Right ventricle myocardium inferior (tissue), 1 donor: ENCODE measurements at regions not wholly inside any gene's neighbourhood (a gene's known extent, or its start where the extent isn't known, plus 50 kb on each side); places are given as distances from the start of the nearest gene placed in this dataset.

Source experiments
- ATAC-seq: fragments of 200-7000 bp; cut with Tn5 transposase; one replicate; pipeline ENCODE4 v1.9.1; 2020; ENCODE audit warnings: mild to moderate bottlenecking, moderate library complexity
- DNase-seq: peaks from one replicate; pipeline ENCODE4 v3.0.0; 2021; ENCODE audit errors: missing footprints
- intact Hi-C: fragments of 100-400 bp; cut with DNase I; formaldehyde crosslinking; loops from one replicate; pipeline ENCODE4 v1.11.0; 2022
- donor health status: DM: no; HTN: yes; CAD: no; lungs with severe emphysema.

DNA sequence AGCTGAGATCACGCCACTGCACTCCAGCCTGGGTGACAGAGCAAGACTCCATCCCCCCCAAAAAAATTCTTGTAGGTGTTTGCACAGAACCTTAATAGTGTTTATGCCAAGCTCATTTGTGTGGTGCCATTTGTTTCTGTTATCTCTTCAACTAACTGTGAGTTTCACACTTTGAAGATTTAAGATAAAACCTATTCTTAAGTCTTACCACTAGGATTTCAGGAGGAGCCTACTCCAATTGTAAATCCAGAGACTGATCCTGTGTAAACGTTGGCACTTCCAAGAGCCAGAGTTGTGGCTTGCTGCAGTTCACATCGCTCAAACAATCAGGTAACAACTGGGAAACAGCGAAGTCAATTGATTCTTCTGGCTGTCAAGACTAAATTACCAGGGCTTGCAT, 242.4 kb upstream of the SATB1 start:
- no peak for DNase-seq
- intact Hi-C loops = no loop called here
- ATAC-seq = no peak

DNA sequence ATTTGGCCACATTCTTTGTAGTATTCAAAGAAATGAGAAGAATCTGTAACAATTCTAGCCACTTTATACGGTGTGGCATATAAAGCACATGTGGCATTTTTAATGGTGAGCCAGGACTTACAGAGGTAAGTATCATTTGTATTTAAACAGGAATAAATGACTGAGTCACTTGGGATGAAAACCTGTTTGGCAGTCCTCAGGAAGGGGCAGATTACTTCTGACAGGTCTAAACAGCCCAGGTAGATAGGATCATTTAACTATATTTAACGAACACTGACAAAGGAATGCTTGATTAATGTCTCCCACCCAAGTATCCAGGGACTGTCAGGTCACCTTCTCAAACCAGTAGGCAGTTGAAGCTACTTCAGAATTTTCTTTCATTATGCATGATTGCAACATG, 241.5 kb upstream of the SATB1 start:
- ATAC-seq = no peak
- no peak for DNase-seq
- intact Hi-C loops = no loop called here

DNA sequence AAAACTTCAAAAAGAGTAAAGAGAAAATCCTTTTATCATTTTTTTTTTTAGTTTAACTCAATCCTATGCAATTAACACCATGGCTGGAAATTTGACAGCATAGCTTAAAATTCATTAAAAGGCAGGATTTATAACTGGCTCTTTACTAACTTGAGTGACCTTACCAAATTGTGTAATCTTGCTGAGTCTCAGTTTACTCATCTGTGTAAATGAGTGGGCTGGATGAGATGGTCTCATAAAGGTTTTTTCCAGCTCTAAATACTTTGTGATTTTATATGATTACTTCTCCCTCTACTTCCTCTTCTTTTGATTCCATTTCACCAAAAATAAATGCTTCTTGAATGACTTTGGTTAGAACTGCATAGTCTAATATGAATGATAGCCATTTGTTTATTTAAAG, 234.9 kb upstream of the SATB1 start:
- ATAC-seq (no peak), DNase-seq (no peak)
- intact Hi-C loops = no loop called here

DNA sequence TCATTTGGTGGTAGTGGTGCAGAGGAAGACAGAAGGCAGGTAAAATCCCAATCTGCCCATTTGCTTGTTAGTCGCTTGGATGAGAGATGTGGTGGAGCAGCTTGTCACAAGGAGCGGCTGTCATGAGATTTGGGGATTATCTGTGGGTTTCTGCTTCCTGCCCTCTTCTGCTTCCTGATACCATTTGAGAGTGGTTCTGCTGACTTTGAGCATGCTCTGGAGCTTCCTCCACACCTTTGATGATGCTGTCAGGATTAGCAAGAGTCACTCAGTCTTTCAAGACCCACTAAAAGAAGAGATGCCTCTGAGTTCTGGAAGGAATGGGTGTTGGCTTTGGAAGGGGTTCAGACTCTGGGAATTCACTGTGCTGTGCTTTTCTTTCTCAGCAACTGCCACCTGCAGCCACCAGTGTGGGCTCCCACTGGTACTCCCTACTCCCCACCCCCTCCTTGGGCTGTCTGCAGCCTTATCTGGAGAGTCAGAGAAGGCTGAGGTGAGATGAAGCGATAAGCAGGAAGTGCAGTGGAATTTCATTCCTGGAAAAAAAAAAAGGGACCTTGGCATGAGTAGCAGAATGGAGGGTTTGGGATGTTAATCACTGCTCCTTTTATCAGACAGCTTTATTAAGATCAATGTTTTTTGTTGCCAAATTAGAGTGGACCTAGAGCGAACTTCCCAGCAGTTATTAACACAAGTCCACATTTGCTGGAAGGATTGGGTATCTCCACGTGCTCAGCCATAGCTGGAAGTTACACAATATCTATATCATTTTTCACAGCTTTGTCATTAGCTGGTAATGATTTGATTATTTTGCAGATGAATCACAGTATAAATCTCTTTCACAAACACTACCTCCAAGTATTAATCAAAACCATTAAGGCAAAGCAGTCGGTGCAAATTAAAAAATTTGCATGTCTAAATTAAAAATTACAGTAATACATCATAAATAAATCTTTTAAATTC, 233.0 kb upstream of the SATB1 start:
- DNase-seq = no peak
- no peak for ATAC-seq
- intact Hi-C loops = no loop called here

DNA sequence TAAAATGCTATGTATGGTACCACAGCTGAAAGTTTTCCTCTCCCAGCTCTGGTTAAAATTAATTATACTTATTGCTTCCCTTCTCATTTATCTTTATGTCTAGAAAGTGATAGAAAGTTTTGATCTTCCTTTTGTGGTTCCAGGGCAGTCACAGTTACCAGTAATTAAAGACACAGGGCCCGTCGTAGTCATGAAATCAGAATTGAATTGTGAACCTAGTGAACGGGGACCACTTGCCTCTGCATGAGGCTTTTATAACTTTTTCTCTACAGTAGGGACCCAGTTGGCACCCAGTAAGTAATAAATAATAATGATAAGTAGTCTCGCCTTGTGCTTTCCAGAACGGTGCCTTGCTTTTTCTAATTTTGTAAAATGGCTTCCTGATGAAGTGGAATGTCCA, 231.7 kb upstream of the SATB1 start:
- ATAC-seq = no peak

DNA sequence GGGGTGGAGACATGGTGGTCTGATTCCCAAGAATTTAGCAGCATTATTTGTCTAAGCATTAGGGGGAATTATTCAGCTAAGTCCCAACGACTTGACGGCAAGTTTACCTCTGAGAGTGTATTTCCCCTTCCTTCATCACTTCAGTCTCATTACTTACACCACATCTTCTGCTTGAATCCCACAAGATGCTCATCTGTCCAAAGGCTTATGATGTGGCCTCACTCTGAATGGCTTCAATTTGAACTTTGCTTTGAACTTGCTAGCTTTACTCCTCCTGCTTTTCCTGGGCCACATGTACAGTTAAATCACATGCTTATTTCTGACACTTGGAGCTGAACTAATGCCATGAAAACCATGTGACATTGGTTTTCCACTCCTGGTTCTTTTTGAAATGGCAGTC, 231.3 kb upstream of the SATB1 start:
- no peak for ATAC-seq
- no peak for DNase-seq
- intact Hi-C loops = no loop called here

More for the DNA sequence above, 231.7 kb upstream of the SATB1 start:
- DNase-seq = no peak
- intact Hi-C loops = no loop called here

DNA sequence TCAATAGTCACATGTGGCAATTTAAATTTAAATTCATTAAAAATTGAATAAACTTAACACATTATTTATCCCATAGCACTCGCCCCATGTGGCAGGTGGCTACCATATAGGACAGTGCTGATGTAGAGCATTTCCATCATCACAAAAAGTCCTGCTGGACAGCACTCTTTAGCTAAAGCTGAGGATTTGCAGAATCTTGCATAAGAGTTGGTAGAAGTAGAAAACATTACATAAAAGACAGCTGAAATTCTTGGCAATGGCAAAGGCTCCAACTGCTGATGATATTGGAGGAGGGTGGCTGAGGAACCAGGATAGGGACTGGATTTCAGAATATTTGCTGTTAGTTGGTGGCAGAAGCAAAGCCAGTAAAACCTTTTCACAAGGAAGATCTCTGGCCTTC, 230.7 kb upstream of the SATB1 start:
- DNase-seq (no peak), ATAC-seq (no peak)
- intact Hi-C loops = no loop called here

DNA sequence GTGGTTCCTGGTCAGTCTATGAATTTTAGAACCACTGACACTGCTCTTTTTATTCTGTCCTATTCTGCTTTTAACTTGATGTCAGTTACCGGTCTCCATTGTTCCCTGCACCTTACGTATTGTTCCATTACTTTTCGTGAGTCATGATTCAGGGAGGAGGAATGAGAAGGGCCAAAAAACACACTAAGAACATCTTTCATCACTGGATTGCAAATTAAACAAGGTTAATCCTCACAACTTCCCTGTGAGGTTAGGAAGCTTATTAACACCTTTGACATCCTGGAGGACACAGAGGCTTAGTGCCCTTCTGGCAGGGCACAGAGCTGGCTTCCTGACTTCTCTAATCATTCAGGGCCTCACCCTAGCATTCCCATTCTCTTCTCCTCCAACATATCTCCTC, 227.6 kb upstream of the SATB1 start:
- DNase-seq (no peak), ATAC-seq (no peak)
- intact Hi-C loops = no loop called here

DNA sequence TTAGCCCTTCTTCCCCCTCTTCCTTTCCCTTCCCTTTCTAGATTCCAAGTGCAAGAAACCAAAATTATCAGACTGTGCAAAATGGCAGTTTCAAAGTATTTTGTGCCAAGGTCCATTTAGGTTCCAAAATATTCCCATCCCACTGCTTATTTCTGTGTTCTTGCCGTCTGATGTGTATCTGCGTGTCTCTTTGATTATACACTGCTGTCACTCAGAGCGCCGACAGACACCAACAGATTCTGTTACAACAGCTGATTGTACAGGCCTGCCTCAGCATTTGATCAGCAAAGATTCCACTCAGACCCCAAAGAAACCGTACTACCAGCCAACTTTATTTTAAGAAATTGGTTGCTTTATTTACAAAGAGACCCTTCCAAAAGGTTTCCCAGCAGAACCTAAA, 225.6 kb upstream of the SATB1 start:
- no peak for ATAC-seq
- intact Hi-C loops = no loop called here
- no peak for DNase-seq

DNA sequence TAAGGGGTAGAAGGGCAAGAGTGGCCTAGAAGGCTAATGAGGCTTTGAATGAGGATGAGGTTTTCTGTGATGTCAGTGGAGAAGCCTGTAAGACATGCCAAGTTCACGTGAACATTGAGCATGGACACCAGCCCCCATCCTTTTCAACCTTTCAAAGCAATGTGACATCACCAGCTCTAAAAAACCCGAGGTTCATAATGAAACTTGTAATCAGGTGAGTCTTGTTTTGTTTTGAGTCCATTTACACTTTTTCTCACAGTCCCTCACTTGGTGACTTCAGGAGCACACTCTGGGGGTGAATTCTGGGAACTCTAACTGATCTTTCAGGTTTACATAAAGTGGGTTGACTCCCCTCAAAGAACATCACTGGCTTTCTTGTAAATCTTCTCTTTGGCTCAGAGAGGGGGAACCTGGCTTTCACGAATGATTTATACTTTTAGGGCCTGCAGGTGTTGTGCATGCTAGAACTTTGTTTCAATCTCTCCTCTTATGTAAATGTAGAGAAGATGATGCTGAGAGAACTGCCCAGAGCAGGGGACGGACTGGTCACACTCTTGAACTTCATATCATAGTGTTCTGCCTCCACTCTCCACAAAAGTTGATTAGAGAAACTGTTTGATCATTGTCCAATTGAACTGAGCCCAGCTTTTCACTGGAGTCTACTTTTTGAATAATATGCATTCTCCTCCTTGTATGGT, 224.7 kb upstream of the SATB1 start:
- no peak for DNase-seq
- intact Hi-C loops = no loop called here
- no peak for ATAC-seq

DNA sequence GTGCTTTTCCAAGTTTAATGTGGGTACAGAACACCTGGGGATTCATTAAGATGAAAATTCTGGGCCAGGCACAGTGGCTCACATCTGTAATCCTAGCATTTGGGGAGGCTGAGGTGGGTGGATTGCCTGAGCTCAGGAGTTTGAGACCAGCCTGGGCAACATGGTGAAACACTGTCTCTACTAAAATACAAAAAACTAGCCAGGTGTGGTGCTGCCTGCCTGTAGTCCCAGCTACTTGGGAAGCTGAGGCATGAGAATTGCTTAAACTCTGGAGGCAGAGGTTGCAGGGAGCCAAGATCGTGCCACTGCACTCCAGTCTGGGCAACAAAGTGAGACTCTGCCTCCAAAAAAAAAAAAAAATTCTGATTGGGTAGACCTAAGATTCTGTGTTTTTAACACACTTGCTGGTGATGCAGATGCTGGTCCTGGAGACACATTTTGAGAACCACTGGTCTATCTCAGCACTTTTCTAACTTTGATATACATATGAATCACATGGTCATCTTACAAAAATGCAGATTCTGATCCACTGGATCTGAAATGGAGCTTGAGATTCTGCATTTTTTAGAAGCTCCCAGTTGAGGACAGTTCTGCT, 223.8 kb upstream of the SATB1 start:
- DNase-seq = no peak
- intact Hi-C loops = no loop called here
- ATAC-seq = no peak

DNA sequence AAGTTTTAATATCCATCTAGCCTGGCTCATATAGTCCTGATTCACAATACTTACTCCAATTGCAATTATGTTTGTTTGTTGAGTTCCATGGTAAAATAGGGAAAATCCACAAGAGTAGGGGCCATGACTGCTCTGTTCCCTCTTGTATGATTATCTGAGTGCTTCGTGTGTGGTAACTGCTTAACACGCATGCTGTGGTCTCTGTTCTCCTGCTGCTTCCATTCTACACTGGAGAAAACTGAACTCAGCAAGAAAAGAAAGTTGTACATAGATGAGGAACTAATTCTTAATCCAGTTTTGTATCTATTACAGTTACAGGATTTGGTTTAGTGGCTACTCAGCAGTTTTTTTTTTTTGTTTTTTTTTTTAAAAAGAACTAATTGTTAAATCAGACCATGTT, 223.0 kb upstream of the SATB1 start:
- no peak for ATAC-seq
- no peak for DNase-seq
- intact Hi-C loops = no loop called here

DNA sequence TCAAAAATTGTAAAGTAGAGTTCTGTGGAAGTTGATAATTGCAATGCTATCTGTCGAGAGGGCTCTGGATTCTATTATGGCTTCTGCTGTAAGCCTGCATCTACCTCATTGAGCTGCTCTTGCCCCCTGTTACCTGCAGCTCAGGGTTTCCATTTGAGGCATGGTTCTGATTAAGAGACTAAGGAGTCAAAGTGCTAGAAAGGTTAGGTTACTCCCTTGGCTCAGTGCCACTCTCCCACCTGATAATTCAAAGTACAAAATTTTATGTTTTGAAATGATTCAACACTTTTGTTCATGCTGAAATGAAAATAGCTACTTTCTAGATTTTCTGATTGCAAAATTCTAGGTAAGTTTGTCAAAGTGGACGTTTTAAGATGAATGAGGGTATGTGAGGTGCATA, 220.5 kb upstream of the SATB1 start:
- ATAC-seq (no peak), DNase-seq (no peak)
- intact Hi-C loops = no loop called here

DNA sequence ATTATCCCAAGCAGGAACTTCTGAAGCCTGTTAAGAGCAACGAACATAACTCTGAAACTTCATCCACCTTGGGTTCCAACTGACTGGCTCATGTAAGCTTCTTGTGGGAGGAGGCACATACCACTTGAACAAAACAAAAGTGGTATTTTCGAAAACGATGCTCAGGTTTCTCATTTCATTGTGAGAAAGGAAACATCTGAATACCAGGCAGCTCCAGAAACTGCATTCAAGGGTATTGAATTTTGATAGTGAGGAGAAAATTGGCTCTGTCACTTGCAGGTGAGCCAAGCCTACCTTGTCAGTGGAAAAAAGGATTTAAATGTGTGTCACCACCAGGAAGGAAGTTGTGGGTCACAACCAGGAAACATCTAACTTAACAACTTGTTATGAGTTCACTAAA, 218.1 kb upstream of the SATB1 start:
- intact Hi-C loops = no loop called here
- no peak for DNase-seq
- ATAC-seq = no peak

DNA sequence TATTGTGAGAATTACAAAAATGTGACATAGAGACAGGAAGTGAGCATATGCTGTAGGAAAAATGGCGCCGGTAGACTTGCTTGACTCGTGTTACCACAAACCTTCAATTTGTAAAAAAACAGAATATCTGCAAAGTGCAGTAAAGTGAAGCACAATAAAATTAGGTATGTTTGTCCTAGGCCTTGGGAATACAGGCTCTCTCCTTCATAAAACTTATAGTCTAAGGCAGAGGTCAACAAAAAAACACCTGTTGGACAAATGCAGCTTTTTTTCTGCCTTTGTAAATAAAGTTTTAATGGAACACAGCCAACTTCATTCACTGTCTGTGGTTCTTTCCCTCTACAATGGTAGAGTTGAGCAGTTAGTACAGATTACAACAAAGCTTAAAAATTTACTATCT, 216.8 kb upstream of the SATB1 start:
- ATAC-seq = no peak
- intact Hi-C loops = no loop called here

DNA sequence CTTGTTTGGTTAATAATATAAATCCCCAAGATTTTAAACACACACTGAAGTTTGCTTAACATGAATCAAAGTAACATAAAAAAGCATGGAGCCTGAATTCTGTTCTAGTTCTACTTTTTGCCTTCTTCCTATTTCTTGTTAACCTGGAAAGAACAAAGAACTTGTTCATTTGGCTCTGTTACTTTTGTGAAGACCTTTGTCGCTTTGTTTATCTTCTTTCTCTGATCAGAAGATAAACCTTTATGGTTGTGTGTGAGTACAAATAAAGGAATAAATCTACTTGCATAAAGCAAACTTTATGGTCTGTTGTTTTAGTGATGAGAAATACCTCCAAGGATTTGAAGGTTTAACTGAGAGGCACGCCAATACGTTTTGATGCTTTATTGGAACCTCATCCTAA, 210.1 kb upstream of the SATB1 start:
- DNase-seq (no peak), ATAC-seq (no peak)
- intact Hi-C loops = no loop called here

More for the DNA sequence above, 216.8 kb upstream of the SATB1 start:
- no peak for DNase-seq

DNA sequence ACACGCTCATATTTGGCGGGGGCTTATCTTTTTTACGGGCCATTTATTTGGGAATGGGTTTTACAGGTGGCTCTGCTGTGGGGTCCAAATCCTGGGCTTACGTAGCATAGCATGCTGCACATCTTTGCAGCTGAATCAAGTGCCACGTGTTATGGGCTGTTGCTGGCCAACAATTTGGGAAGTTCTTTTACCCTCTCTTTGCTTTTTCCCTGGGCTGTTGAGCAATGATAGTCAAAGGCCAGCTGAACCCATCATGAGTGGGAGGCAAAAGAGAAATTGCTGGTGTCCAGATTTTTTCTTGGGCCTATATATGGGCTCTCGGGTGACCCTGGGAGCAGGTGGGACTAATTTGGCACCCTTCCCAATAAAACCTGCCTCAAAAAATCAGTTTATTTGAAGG, 209.3 kb upstream of the SATB1 start:
- intact Hi-C loops = no loop called here
- no peak for DNase-seq
- no peak for ATAC-seq

DNA sequence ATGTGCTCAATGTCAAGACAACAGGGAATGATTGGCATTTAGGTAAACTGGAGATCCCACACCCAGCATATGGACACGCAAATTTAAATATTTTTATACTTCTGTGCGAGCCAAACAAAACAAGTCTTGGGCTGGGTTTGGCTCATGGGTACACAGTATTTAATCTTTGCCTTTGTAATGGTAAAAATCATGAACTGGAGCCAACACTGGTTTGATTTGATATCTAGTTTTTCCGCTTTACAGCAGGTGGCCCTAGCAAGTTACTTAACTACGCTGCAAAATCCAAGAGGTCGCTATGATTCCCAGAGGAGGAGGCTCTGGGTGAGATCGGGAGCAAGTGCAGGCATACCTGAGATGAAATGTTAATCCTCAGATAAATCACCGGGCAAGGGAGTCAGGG, 207.9 kb upstream of the SATB1 start:
- intact Hi-C loops = no loop called here
- no peak for DNase-seq

DNA sequence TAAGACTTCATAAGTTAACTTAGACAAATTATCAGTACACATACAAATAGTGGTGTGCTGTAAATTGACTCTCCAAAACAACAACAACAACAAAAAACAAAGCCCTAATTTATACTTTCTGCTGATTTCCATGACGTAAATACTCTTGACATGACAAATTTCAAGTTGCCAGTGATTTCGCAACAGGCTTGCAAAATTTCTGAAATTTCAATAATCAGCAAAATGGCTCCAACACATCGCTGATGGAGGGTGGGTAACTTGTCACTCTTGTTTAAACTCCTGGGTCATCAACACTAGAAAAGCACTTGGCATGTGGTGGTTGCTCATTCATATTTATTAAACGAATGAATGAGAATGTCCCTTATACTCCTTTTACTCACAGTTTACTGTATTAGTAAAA, 205.2 kb upstream of the SATB1 start:
- no peak for DNase-seq
- no peak for ATAC-seq
- intact Hi-C loops = no loop called here

More for the DNA sequence above, 207.9 kb upstream of the SATB1 start:
- no peak for ATAC-seq

DNA sequence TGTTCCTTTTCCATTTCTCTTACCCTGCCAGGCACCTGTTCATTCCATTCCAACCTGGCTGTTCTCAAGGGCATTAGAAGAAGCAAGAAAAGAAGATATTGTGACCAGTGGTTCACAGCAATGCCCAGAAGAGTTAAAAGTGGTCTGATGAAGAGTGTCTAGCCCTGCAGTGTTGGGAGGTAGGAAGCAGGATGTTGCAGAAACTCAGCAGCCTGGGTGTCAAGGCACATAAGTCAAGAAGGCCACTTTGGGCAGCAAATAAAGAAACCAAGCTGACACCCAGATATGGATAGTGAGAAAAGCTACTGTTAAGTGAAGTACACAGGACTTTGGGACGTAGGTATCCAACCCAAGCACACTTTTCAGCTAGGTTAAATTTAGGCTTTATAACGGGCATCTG, 199.9 kb upstream of the SATB1 start:
- DNase-seq (no peak), ATAC-seq (no peak)
- intact Hi-C loops = no loop called here
